ENCODE measurements at regions not wholly inside any gene's neighbourhood (a gene's known extent, or its start where the extent isn't known, plus 50 kb on each side); places are given as distances from the start of the nearest gene placed in this dataset.

GRCh38 chr10:42984035-42984610 lies 92.7 kb upstream of the RET start:
- Histone ChIP-seq H3K27me3 (no peaks in the 10 kb centered on the region), H3K4me1 (peaks cover 23% of the 10 kb centered on the region), H3K9me3 (no peaks in the 10 kb centered on the region), H3K27ac (no peak overlapping the region), H3K36me3 (ENCODE audit: low read depth, missing control alignments) (no peaks in the 10 kb centered on the region), H3K4me3 (no peak overlapping the region)
- intact Hi-C loops (cut with DNase I; ENCODE audit: low total_unique reads) = no loop called here
- TF ChIP-seq CTCF (IDR thresholded peaks at IDR 0.05) = no peak
- no peak for TF ChIP-seq POLR2A (IDR thresholded peaks at IDR 0.05)
- no peak for DNase-seq
- 80 to 95% methylated on average over 8 of the region's 8 CpGs for WGBS, 2 donors

- intact Hi-C loops (cut with DNase I; ENCODE audit: low total_unique reads) = no loop called here
- Histone ChIP-seq H3K36me3 (ENCODE audit: low read depth, missing control alignments) (no peaks in the 10 kb centered on the region), H3K27ac (no peak overlapping the region), H3K4me3 (no peak overlapping the region), H3K9me3 (no peaks in the 10 kb centered on the region), H3K4me1 (peaks cover 30% of the 10 kb centered on the region), H3K27me3 (no peaks in the 10 kb centered on the region)
- TF ChIP-seq CTCF (IDR thresholded peaks at IDR 0.05) = no peak
- TF ChIP-seq POLR2A (IDR thresholded peaks at IDR 0.05) = no peak
- 93% methylated on average over 6 to 13 of the region's 13 CpGs for WGBS, 2 donors
- DNase-seq = no peak
Observed at GRCh38 chr10:42984761-42985325, 92.0 kb upstream of the RET start.

GRCh38 chr10:42985436-42986316 lies 91.2 kb upstream of the RET start:
- intact Hi-C loops (cut with DNase I; ENCODE audit: low total_unique reads) = no loop called here
- WGBS, 2 donors = 91 to 94% methylated on average over 9 to 11 of the region's 11 CpGs
- H3K4me1 ChIP-seq = peaks cover 32% of the 10 kb centered on the region
- no peaks in the 10 kb centered on the region for H3K9me3 ChIP-seq
- TF ChIP-seq POLR2A (IDR thresholded peaks at IDR 0.05) (no peak), CTCF (IDR thresholded peaks at IDR 0.05) (no peak)
- H3K27me3 ChIP-seq = no peaks in the 10 kb centered on the region
- DNase-seq = no peak
- H3K4me3 ChIP-seq = no peak overlapping the region
- H3K36me3 ChIP-seq (ENCODE audit: low read depth, missing control alignments) = no peaks in the 10 kb centered on the region
- no peak overlapping the region for H3K27ac ChIP-seq

- intact Hi-C loops (cut with DNase I; ENCODE audit: low total_unique reads) = no loop called here
- H3K4me3 ChIP-seq = no peak overlapping the region
- H3K36me3 ChIP-seq (ENCODE audit: low read depth, missing control alignments) = no peaks in the 10 kb centered on the region
- no peak for DNase-seq
- TF ChIP-seq CTCF (IDR thresholded peaks at IDR 0.05) = no peak
- TF ChIP-seq POLR2A (IDR thresholded peaks at IDR 0.05) = no peak
- H3K27ac ChIP-seq = no peak overlapping the region
- no peaks in the 10 kb centered on the region for H3K27me3 ChIP-seq
- H3K4me1 ChIP-seq = peaks cover 26% of the 10 kb centered on the region
- no peaks in the 10 kb centered on the region for H3K9me3 ChIP-seq
- 83 to 92% methylated on average over 4 of the region's 4 CpGs for WGBS, 2 donors
Observed at GRCh38 chr10:42986633-42987032, 90.2 kb upstream of the RET start.

All from testis (tissue), 2 donors.